ENCODE measurements at regions not wholly inside any gene's neighbourhood (a gene's known extent, or its start where the extent isn't known, plus 50 kb on each side); places are given as distances from the start of the nearest gene placed in this dataset.

- TF ChIP-seq CTCF (conservative IDR thresholded peaks at IDR 0.05) (no peak), EZH2 (IDR thresholded peaks at IDR 0.05; ENCODE audit: low read depth) (no peak)
Observed at GRCh38 chr14:60565211-60565610, 56.3 kb downstream of the SIX6 start.

Data from PC-9 (cell line).